ENCODE measurements at regions not wholly inside any gene's neighbourhood (a gene's known extent, or its start where the extent isn't known, plus 50 kb on each side); places are given as distances from the start of the nearest gene placed in this dataset.
"Not testable (repeated sequence)": the region's sequence is repeated elsewhere in the genome, so short reads cannot be mapped to it uniquely, and the experiment has no call there.

- DNase-seq = no peak
Measured at GRCh38 chr1:22196041-22196440, 53.1 kb upstream of the WNT4 start.

- no peak for DNase-seq
Measured at GRCh38 chr1:22196641-22197040, 53.7 kb upstream of the WNT4 start.

GRCh38 chr1:22197644-22198043, 54.7 kb upstream of the WNT4 start:
- DNase-seq = no peak

GRCh38 chr1:22201023-22201422, 58.1 kb upstream of the WNT4 start:
- no peak for DNase-seq

GRCh38 chr1:22203335-22203734, 60.4 kb upstream of the WNT4 start:
- no peak for DNase-seq

- no peak for DNase-seq
Measured at GRCh38 chr1:22204057-22204840, 61.4 kb upstream of the WNT4 start.

- DNase-seq = no peak
Measured at GRCh38 chr1:22204989-22205913, 62.4 kb upstream of the WNT4 start.

- no peak for DNase-seq
Measured at GRCh38 chr1:22206551-22207125, 63.7 kb upstream of the WNT4 start.

- DNase-seq = no peak
Measured at GRCh38 chr1:22207511-22208267, 64.8 kb upstream of the WNT4 start.

GRCh38 chr1:22208268-22208972, 65.5 kb upstream of the WNT4 start:
- no peak for DNase-seq

- DNase-seq = no peak
Measured at GRCh38 chr1:22208973-22209378, 66.1 kb upstream of the WNT4 start.

GRCh38 chr1:22210176-22210575, 67.3 kb upstream of the WNT4 start:
- no peak for DNase-seq

GRCh38 chr1:22210636-22211035, 67.7 kb upstream of the WNT4 start:
- no peak for DNase-seq

- not testable (repeated sequence) for DNase-seq
Measured at GRCh38 chr1:22211459-22211858, 68.6 kb upstream of the WNT4 start.

GRCh38 chr1:22212400-22213233, 69.7 kb upstream of the WNT4 start:
- peak; percentile 2 for DNase-seq

- no peak for DNase-seq
Measured at GRCh38 chr1:22216210-22216883, 73.5 kb upstream of the WNT4 start.

GRCh38 chr1:22216966-22217365, 74.1 kb upstream of the WNT4 start:
- DNase-seq = no peak

- DNase-seq = no peak
Measured at GRCh38 chr1:22217811-22218460, 75.0 kb upstream of the WNT4 start.

- DNase-seq = no peak
Measured at GRCh38 chr1:22218618-22219250, 75.8 kb upstream of the WNT4 start.

All from NCI-H1417 treated with DMSO at 0.1 percent for 48 hours (cell line).